ENCODE measurements at regions not wholly inside any gene's neighbourhood (a gene's known extent, or its start where the extent isn't known, plus 50 kb on each side); places are given as distances from the start of the nearest gene placed in this dataset.
"Not testable (repeated sequence)": the region's sequence is repeated elsewhere in the genome, so short reads cannot be mapped to it uniquely, and the experiment has no call there.

DNA sequence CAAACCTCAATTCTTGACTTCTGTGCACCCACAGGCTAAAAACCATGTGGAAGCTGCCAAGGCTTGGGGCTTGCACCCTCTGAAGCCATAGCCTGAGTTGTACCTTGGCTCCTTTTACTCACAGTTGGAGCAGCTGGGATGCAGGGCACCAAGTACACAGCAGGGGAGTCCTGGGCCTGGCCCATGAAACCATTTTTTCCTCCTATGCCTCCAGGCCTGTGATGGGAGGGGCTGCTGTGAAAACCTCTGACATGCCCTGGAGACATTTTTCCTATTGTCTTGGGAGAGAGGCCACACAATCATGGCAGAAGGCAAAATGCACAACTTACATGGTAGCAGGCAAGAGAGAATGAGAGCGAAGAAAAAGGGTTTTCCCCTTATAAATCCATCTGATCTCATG, 568.6 kb downstream of the SMARCA1 start:
- not testable (repeated sequence) for DNase-seq (ENCODE audit: extremely low spot score)

DNA sequence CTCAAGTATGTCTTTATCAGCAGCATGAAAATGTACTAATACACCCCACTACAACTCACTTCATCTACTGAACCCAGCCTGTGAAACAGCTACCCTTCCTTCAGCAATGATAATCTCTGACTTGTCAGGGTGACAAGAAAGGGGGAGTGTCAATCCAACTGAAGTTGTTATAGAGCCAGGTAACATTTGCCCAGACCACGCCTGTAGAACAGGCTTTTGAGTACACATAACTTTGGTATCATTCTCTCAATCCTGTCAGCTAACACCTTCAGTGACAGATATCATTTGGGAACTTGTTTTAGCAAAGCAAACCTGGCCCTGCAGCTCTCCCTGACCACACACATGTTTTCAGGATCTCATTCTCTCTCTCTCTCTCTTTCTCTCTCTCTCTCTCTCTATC, 592.2 kb downstream of the SMARCA1 start:
- 90% methylated on average over 1 of the region's 1 CpG for WGBS
- Histone ChIP-seq H3K4me1 (ENCODE audit: insufficient read depth) (no peaks in the 10 kb centered on the region), H3K4me3 (ENCODE audit: low read depth, low read length) (no peak overlapping the region), H3K36me3 (ENCODE audit: insufficient read depth) (no peaks in the 10 kb centered on the region), H3K27ac (ENCODE audit: low read depth) (no peak overlapping the region)
- no peak for DNase-seq (ENCODE audit: extremely low spot score)

More for the DNA sequence above, 568.6 kb downstream of the SMARCA1 start:
- H3K4me3 ChIP-seq (ENCODE audit: low read depth, low read length); H3K27ac ChIP-seq (ENCODE audit: low read depth); H3K36me3 ChIP-seq (ENCODE audit: insufficient read depth); H3K4me1 ChIP-seq (ENCODE audit: insufficient read depth): not testable (repeated sequence)
- WGBS, result 100% methylated on average over 1 of the region's 1 CpG

DNA sequence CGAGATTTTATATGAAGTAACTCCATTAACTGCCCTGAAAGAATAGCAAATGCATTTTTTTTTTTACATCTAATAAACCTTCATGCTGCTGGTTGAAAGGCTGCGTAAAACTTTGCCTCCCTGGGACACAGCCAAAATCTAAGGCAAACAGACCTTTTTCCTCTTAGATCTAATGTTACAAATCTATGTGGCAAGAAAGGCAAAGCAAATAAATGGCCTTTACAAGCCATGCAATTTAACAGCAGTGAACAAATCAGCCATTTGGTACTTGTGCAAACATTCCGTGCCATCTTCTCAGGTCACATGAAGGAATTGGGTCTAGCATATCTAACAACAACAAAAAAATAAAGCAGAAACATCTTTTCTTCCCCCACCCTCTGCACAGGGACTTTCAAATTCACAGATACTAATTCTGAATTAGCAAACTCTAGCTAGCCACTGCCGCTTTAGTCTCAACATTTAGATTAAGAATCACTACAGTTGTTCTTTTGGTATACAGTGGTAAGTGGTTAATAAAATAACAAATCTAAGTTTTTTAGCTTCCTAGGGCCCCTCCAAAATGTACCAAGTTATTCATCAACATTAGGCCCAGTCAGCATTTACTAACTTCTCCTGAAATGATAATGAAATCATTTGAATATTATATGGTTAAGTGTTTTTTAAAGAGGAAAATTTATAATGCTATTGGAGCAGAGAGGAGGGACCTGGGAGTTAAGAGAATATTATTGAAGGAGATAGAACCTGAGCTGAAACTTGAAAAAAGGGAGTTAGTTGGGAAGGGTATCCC, 593.8 kb downstream of the SMARCA1 start:
- 39% methylated on average over 4 of the region's 4 CpGs for WGBS
- peak; percentile 37 for DNase-seq (ENCODE audit: extremely low spot score)
- Histone ChIP-seq H3K36me3 (ENCODE audit: insufficient read depth) (no peaks in the 10 kb centered on the region), H3K4me1 (ENCODE audit: insufficient read depth) (no peaks in the 10 kb centered on the region), H3K4me3 (ENCODE audit: low read depth, low read length) (no peak overlapping the region), H3K27ac (ENCODE audit: low read depth) (no peak overlapping the region)

DNA sequence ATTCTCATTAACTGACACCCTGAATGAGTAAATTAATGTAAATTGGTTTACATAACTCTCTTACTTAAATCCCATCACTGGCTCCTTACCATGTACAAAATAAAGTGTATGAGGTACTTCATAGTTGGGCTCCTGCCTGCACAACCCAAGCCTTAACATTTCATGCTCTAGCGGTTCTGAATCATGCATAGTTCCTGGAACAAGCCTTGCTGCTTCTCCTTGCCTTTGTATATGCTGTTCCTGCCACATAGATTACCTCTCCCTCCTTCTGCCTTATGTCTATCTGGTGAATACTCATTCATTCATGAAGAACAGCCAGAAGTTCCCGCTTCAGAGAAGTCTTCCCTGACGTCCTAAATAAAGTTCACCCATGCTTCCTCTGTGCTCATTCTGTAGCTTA, 594.7 kb downstream of the SMARCA1 start:
- Histone ChIP-seq H3K4me1 (ENCODE audit: insufficient read depth) (no peaks in the 10 kb centered on the region), H3K27ac (ENCODE audit: low read depth) (no peak overlapping the region), H3K36me3 (ENCODE audit: insufficient read depth) (no peaks in the 10 kb centered on the region), H3K4me3 (ENCODE audit: low read depth, low read length) (no peak overlapping the region)
- WGBS, result 35% methylated on average over 3 of the region's 3 CpGs
- DNase-seq (ENCODE audit: extremely low spot score), result no peak

DNA sequence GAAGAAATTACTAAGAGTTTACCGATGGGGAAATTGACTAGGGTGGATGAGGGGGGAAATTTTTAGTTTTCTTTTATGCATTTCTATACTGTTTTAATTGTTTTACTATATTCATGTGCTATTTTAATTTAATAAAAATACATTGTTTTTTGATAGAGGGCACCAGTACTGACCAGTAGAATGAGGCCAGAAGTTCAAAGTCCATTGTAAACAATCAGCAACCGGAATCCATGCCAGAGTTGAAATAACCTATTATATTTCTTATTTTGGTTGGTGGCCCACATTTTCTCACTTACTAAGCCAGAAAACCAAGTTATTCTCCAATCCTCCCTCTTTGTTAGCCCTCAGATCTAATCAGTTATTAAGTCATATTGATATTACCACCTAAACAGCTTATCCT, 595.9 kb downstream of the SMARCA1 start:
- Histone ChIP-seq H3K36me3 (ENCODE audit: insufficient read depth) (no peaks in the 10 kb centered on the region), H3K4me1 (ENCODE audit: insufficient read depth) (no peaks in the 10 kb centered on the region), H3K27ac (ENCODE audit: low read depth) (no peak overlapping the region), H3K4me3 (ENCODE audit: low read depth, low read length) (no peak overlapping the region)
- DNase-seq (ENCODE audit: extremely low spot score), result no peak
- WGBS, result 97% methylated on average over 2 of the region's 2 CpGs

DNA sequence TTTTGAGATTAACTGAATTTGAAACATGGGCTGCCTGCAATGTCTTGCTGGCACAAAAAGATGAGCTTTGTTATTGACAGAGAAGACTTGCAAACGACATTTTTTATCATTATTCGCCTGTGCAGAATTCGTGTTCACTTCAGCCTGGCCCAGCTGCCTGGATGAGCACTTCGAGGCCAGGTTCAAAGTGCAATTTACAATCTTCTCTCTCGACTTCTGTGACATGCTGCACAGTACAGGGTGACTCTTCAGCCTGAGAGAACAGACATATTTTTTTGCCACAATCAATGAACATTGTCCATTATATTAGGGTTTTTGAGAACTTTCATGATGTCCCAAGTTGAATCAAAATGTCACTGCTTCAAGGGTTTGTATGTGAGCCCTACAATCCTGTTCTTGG, 616.5 kb downstream of the SMARCA1 start:
- 90% methylated on average over 5 of the region's 5 CpGs for WGBS
- Histone ChIP-seq H3K4me1 (ENCODE audit: insufficient read depth) (no peaks in the 10 kb centered on the region), H3K27ac (ENCODE audit: low read depth) (no peak overlapping the region), H3K4me3 (ENCODE audit: low read depth, low read length) (no peak overlapping the region), H3K36me3 (ENCODE audit: insufficient read depth) (no peaks in the 10 kb centered on the region)
- DNase-seq (ENCODE audit: extremely low spot score), result no peak

DNA sequence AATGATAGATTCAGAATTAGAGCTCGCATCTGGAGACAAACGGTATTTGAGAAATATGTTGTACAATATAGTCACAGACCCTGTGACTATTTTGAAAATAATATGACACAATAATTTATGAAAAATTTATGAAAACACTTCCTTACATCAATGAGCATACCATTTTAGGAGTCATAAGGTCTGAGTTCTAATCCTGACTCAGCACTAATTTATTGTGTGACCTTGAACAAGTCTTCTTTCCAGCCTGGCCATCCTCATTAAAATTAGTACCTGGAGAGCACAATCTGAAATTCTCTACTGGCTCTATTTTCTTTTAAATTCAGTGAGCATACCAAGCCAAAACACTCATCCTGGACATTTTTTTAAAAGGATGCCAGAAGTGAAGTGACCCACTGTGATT, 622.3 kb downstream of the SMARCA1 start:
- no peak overlapping the region for H3K4me3 ChIP-seq (ENCODE audit: low read depth, low read length)
- DNase-seq (ENCODE audit: extremely low spot score), result no peak
- H3K4me1 ChIP-seq (ENCODE audit: insufficient read depth), result no peaks in the 10 kb centered on the region
- H3K27ac ChIP-seq (ENCODE audit: low read depth), result no peak overlapping the region
- 93% methylated on average over 2 of the region's 2 CpGs for WGBS
- H3K36me3 ChIP-seq (ENCODE audit: insufficient read depth), result no peaks in the 10 kb centered on the region

DNA sequence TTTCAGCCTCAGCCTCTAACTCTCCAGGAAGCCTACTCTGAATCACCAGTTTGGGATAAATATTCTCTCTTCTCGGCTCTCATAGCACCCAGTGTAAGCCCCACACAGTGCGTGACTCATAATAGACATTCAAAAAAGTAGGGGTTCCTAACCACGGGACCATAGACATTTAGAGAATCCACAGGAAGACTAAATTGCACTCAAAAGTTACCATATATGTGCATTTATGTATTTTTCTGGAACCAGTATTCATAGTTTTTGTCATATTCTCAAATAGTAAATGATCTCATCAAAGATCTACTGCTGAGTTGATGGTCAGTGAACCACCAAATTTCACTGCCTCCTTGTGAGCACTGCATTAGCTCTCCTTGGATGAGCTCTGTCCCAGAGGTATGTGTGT, 625.7 kb downstream of the SMARCA1 start:
- H3K27ac ChIP-seq (ENCODE audit: low read depth), result no peak overlapping the region
- no peak overlapping the region for H3K4me3 ChIP-seq (ENCODE audit: low read depth, low read length)
- H3K4me1 ChIP-seq (ENCODE audit: insufficient read depth), result no peaks in the 10 kb centered on the region
- DNase-seq (ENCODE audit: extremely low spot score), result no peak
- WGBS, result 98% methylated on average over 3 of the region's 3 CpGs
- no peaks in the 10 kb centered on the region for H3K36me3 ChIP-seq (ENCODE audit: insufficient read depth)

DNA sequence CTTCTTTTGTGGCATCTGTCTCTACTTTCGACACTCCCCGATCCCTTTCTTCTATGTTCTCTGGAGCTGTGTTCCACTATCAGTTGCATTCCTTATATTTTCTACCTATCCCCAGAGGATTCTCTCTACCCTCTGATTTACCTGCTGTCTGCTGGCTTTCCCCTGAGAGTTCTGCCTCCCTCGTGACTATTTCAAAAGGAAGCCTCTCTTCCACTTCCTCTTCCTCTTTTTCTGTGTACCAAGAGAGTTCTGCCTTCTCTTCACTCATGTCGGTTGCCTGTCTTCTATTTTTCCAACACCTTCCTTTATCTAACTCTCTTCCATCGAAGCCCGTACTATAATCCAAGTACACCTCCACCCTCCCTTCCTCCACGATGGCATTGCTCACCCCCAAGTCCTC, 631.7 kb downstream of the SMARCA1 start:
- Histone ChIP-seq H3K4me3 (ENCODE audit: low read depth, low read length) (no peak overlapping the region), H3K4me1 (ENCODE audit: insufficient read depth) (no peaks in the 10 kb centered on the region), H3K27ac (ENCODE audit: low read depth) (no peak overlapping the region), H3K36me3 (ENCODE audit: insufficient read depth) (no peaks in the 10 kb centered on the region)
- 90% methylated on average over 7 of the region's 7 CpGs for WGBS
- no peak for DNase-seq (ENCODE audit: extremely low spot score)

DNA sequence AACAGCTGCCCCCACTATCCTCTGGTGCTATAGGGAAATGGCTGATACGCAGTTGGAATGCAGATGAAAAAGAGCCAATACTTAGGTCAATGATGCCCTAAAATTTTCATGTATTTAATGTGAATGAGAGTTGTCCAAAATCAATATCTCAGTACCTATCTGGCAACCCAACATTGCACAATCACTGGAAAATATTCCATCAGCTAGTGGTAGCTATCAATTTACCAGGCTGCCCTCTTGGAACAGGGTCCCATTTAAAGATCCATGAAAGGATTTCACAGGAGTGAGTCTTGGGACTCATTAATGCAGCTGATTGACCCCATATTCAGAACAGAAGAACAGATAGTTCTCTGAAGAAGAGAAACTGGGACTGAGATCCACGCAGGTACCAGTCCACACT, 638.9 kb downstream of the SMARCA1 start:
- no peaks in the 10 kb centered on the region for H3K36me3 ChIP-seq (ENCODE audit: insufficient read depth)
- H3K27ac ChIP-seq (ENCODE audit: low read depth), result no peak overlapping the region
- 98% methylated on average over 2 of the region's 2 CpGs for WGBS
- H3K4me3 ChIP-seq (ENCODE audit: low read depth, low read length), result no peak overlapping the region
- no peaks in the 10 kb centered on the region for H3K4me1 ChIP-seq (ENCODE audit: insufficient read depth)
- DNase-seq (ENCODE audit: extremely low spot score), result no peak

DNA sequence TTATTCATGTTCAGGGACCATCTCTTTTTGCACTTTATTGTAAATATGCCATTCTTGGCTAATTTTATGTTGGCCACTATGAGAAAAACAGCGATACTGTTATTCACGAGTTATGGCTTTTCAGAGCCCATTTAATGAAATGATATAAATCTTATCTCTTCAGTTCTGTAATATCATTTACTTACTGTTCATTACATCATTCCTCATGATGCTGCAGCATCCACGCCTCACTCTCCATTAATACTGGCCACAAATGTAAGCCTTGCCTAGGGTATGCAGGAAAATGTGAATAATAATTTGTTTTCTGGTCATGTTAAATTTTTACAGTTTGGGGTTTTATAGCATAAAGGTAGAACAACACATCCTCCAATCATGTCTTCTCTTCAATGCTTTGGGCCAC, 639.6 kb downstream of the SMARCA1 start:
- DNase-seq (ENCODE audit: extremely low spot score), result no peak
- H3K4me3 ChIP-seq (ENCODE audit: low read depth, low read length), result no peak overlapping the region
- WGBS, result 94% methylated on average over 3 of the region's 3 CpGs
- no peak overlapping the region for H3K27ac ChIP-seq (ENCODE audit: low read depth)
- H3K4me1 ChIP-seq (ENCODE audit: insufficient read depth), result no peaks in the 10 kb centered on the region
- H3K36me3 ChIP-seq (ENCODE audit: insufficient read depth), result no peaks in the 10 kb centered on the region

DNA sequence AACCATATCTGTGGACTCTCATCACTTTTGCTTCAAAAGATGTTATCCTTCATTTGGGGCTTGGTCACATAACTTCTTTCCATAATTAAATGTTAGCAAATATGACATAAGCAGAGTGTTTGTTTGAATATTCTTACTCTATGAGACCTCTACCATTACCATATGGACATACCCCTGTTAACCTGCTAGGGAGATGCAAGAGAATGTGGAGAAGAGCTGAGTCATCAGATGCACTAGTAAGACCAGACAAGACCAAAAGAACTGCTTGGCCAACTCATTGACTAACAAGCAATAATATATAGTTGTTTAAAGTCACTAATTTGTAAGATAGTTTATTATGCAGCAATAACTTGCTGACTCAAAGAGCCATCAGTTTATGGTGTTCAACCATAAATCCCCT, 652.9 kb downstream of the SMARCA1 start:
- no peak overlapping the region for H3K4me3 ChIP-seq (ENCODE audit: low read depth, low read length)
- no peaks in the 10 kb centered on the region for H3K4me1 ChIP-seq (ENCODE audit: insufficient read depth)
- H3K36me3 ChIP-seq (ENCODE audit: insufficient read depth), result no peaks in the 10 kb centered on the region
- no peak for DNase-seq (ENCODE audit: extremely low spot score)
- H3K27ac ChIP-seq (ENCODE audit: low read depth), result no peak overlapping the region

DNA sequence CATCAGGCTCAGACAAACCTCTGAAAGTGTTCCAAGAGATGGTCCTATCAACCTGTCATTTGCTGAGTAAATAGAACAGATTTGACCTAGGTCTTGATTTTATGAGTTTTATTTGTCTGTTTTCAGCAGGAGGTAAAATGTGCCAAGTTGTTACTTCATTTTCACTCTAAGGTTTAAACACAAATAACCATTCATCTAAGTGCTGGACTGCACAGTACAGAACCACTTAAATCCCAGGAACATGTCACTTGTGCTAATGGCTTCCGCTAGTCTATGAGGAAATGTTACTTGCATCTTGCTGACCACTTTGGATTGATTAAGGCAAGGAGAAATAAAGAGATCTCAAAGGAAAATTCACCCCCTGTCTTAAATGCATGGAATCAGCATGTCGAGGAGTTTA, 660.7 kb downstream of the SMARCA1 start:
- no peak overlapping the region for H3K4me3 ChIP-seq (ENCODE audit: low read depth, low read length)
- H3K4me1 ChIP-seq (ENCODE audit: insufficient read depth), result no peaks in the 10 kb centered on the region
- 84% methylated on average over 2 of the region's 2 CpGs for WGBS
- no peak overlapping the region for H3K27ac ChIP-seq (ENCODE audit: low read depth)
- DNase-seq (ENCODE audit: extremely low spot score), result no peak
- no peaks in the 10 kb centered on the region for H3K36me3 ChIP-seq (ENCODE audit: insufficient read depth)

DNA sequence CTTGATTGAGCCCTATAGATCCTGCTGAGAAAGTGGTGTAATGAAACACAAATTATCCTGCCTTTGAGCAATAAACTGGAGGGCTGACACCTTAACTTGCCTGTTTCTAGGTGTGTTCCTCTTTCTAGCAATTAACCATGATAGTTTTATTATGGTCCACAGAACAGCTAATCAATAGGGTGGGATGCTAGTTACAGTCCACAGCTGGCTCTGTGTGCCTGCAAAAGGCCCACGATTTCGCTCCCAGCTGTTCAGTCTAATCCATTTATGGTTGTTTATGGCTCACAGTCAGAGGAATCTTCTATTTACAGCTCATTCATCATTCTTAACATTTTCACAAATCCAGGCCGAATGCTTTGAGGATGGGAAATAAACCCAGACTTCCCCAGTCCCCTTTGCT, 674.9 kb downstream of the SMARCA1 start:
- Histone ChIP-seq H3K27ac (ENCODE audit: low read depth) (no peak overlapping the region), H3K4me3 (ENCODE audit: low read depth, low read length) (no peak overlapping the region), H3K4me1 (ENCODE audit: insufficient read depth) (no peaks in the 10 kb centered on the region), H3K36me3 (ENCODE audit: insufficient read depth) (no peaks in the 10 kb centered on the region)
- WGBS, result 36% methylated on average over 3 of the region's 3 CpGs
- no peak for DNase-seq (ENCODE audit: extremely low spot score)

DNA sequence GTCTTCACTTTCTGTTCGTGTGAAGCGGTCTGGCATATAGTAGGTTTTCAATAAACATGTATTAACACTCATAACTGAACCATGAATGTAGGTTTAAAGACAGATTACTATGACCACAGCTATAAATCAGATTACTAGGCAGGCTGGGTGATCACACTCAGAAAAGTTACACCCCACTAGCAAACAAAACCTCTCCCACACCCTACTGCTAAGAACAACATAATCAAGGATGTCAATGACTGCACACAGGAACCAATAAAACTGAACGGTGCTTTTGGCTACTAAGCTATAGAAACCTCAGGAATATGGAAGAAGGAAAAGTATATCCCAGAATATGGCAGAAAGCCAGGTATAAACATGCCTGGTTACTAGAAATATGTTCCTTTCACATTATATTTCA, 676.9 kb downstream of the SMARCA1 start:
- no peaks in the 10 kb centered on the region for H3K4me1 ChIP-seq (ENCODE audit: insufficient read depth)
- H3K4me3 ChIP-seq (ENCODE audit: low read depth, low read length), result no peak overlapping the region
- no peaks in the 10 kb centered on the region for H3K36me3 ChIP-seq (ENCODE audit: insufficient read depth)
- 69% methylated on average over 3 of the region's 3 CpGs for WGBS
- no peak for DNase-seq (ENCODE audit: extremely low spot score)
- no peak overlapping the region for H3K27ac ChIP-seq (ENCODE audit: low read depth)
